Umbilical cord (tissue), 1 donor: ENCODE measurements at regions not wholly inside any gene's neighbourhood (a gene's known extent, or its start where the extent isn't known, plus 50 kb on each side); places are given as distances from the start of the nearest gene placed in this dataset.

Source experiments
- DNase-seq: peaks from one replicate; pipeline ENCODE4 v3.0.0-alpha.2; 2015; ENCODE audit warnings: low spot score

DNA sequence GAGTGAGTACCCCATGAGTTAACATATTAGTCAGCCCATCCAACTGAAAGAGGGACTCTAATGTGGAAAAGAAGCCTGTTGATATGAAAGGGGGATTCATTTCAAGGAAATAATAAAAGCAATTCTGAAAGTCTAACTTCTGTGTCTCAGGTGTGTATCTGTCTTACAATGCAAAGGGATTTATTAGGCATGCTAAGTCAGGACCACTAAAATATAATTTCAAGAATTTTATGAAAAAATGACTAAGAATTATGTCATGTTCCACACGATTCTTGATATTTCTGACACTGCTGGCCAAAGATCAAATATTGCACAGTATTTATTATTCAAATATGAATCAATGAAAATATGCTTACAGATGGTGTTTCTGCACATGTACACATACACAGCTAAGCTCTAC is 130.8 kb downstream of the KLF12 start:
- no peak for DNase-seq

DNA sequence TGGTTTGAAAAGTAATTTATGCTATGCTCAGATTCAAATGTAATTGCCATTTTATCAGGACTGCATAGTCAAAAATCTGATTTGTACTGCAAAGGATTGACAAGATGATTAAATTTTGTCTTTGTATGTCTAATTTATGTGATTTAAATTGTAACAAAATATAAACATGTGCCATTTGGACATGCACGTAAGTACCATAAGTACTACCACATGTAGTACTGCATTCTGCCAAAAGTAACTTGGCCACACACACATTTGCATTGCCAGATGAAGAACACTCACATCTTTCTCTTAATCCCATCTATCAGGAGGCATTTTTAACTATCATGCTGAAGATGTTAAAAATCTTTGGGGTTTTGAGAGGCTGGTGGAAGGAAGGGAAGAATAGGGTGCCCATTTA is 133.3 kb downstream of the KLF12 start:
- no peak for DNase-seq

DNA sequence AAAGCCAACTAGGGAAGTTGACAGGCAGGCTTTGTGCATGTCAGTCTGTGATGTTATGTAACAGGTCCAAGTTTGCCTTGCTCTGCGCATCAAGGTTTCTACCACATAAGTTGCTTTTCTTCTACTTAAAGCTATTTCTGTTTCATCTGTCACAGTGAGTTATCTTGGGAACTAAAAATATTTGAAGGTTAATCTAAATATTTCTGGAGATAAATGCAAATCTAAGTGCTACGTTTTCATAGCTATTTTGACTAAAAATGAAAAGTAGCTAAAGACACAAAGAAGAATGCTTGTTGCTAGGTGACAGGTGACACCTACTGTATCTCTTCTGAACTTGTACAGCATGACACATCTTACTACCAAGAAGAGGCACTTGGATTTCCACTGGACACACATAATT is 135.6 kb downstream of the KLF12 start:
- no peak for DNase-seq

DNA sequence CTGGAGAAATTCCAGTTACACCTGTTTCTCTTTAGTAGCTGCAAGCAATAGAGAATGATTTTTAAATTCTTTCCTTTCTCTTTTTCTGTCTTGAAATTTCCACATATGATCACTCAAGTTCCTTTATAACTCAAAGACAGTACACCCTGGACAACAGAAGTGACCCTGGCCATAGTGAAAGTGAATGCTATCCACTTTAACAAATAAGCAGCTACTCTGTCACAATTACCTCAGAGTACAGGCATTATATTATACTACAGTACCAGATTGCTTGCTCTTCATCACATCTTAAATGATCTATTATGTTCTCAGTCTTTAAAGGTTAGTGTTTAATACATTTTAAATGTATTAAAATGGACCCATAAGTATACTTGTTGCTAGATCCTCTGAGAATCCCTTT is 136.2 kb downstream of the KLF12 start:
- DNase-seq, result no peak

DNA sequence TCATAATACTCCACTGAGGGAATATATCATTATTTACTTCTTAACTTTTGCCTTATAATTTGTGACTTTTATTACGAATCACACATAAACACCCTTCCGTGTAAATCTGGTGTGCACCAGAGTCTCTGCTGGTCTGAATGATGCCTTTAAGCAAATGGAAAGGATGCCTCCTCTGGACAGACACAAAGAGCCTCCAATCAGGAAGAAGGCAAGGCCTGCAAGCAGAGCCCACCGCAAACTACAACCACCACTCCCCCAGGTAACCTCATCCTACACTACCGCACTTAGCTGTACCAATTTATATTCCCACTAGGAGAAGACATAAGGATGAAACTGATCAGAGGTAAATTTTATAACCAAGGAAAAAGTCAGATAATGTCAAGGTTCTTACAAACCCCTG is 137.6 kb downstream of the KLF12 start:
- no peak for DNase-seq

DNA sequence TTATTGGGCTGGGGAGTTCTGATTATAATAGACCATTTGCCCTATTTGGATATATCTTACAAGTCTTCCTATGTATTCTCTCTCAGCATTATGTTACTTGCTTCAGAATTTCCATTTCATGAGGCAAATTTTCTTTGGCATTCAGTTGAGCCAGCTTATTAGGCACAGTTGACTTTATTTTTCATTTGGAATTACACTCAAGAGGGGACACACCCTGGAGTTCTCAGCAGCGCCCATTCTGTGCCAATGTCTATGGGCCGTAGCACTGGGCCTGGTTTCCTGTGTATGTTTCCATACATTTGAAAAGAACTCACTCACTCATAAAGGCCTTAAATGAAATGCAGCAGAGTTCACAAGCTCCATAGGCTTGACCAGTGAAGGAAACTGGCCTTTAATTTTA is 138.5 kb downstream of the KLF12 start:
- peak; percentile 31 for DNase-seq

DNA sequence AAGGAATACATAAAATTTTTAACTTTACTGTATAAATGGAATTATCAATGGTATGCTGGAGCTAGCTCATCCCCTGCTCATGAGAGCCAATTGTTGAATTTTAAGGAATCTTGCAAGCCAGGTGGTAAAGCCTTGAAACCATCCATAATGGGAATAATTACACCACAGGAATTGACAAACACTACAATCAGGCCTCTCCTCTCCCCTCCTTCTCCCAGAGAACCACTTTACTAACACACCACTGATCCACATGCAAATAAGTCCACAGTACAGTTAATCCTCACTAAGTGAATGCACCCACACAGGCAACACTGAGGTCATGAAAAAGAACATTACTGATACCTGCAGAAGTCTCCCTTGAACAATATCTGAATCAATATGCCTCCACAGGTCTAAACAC is 140.5 kb downstream of the KLF12 start:
- no peak for DNase-seq

DNA sequence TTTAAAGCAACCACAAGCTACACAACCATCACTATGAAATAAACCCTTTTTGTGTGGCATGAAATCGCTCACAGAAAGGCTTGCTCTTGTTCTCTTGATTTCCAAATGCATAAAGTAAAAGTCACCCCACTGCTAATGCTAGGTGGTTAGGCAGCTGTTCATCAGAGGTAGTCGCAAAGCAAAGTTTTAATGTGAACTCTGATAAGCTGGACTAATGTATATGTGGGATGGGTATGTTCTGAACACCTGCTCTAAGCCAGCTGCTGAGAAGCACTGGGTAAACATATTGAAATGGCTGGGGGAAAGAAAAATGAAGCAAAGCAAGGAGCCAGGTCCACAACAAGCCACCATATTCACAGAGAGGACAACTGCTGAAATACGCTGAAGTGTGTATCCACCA is 142.3 kb downstream of the KLF12 start:
- no peak for DNase-seq

DNA sequence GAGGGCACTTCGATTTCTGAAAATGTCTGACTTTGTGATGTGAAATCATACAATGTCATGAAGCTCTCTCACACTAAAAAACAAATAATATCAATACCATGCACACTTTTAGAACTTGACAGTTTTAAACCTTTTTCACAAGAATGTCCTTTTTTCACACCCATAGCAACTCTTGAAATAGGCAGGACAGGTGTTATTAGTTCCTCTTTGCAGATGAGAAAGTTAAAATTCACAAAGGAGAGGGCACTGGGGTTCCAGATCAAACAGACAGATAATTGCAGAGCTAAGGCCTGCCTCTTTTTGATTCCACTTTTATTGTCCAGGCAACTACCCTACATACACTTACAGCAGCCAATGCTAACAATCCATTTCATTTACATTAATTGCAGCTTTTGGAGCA is 142.8 kb downstream of the KLF12 start:
- DNase-seq, result no peak

DNA sequence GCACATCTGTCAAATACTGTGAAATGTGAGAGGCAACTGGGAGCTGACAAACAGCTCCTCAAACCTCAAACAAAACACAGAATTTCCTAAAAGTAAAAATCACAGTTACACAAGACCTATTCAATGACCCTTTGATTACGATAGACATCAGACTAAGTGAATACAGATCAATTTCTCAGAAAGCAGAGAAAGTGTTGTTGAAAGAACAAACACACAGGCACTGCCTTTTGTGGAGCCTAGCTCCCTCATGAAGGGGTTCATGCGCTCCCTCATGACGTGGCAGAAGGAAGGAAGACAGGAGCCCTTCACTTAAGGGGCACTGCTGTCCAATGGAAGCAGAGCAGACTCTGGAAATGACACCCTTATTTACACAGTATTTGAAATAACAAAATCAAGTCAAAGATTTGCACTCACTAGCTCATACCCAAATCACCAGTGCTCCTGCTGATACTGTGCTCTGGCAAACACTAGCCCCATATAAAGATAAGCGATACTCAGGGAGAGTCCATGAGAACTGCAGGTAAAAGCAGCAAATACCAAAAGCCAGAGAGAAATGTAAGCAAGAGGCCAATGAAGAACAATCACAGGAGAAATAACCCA is 144.9 kb downstream of the KLF12 start:
- no peak for DNase-seq

DNA sequence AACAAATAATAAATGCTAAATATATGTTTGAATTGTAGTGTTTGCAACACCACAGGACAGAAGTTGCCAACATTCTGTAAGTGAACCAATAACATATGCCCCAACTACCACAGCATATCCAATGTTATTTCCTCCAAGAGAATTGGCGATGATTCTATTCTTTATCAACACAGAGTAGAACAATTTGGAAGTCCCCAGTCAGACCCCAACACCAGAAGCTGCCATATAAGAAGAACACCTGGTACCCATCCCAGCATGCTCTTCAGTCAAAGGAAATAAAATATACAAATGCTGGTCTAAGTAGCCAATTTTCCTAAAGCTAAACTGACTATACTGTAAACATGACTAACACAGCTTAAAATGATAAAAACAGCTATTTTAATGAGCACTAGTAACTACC is 145.7 kb downstream of the KLF12 start:
- no peak for DNase-seq

DNA sequence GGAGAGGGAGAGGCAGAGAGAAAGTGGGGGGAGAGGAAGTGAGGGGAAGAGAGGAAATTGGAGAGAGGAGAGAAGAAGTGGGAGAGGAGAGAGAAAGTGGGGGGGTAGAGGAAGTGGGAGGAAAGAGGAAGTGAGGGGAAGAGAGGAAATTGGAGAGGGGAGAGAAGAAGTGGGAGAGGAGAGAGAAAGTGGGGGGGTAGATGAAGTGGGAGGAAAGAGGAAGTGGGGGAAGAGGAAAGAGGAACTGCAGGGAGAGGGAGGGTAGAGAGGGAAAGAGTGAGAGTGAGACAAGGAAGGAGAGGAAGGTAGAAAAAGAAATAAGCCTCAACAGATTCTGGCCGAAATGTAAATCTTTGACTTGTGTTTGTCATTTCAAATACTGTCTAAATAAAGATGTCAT is 146.6 kb downstream of the KLF12 start:
- DNase-seq, result no peak

DNA sequence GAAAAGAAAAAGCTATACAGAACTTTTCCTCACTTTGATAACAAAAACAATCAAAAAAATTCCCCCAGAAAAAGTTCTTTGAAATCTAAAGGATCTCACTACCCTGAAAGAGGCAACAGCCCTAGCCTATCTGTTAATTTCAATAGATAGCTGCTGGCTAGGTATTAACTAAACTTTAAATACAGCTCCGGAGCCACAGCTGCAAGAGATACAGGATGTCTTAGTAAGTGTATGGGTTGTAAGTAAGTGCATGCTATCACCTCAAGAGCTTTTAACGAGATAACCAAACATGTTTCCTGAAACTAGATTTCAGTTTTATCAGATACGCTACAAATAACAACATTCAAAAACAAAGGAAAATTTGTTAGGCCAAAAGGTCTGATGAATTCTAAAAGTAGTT is 148.4 kb downstream of the KLF12 start:
- no peak for DNase-seq

DNA sequence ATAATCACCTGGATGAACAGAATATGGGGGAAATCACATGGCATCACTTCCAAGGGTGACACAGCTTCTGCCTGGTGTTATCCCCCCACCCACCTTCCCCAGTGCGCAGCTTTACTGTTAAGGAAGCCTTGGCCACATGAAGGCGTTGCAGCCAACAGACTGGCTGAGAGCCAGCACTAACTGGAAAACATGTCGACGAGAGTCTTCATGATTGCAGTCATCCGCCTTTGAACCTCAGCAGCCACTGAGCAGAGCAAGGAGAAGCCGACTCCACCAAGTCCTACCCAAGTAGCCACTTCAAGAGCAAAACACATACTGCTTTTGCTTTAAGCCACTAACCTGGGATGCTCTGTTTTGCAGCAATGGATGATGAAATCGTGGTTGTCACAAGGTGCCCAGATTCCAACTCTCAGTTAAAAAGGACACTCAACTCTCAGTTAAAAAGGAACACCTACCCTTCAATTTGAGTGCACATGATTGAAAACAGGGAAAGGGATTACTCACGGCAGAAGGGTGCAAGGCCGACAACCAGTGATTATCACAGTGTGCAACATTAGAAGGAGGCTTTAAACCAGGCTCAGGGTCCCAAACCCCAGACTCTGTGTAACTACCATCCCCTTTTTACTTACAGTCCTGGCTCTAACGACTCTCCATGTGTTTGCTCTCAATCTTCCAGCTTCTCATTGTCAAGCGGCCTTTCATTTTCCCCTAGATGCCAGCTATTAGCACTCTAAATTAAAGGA is 149.1 kb downstream of the KLF12 start:
- no peak for DNase-seq

DNA sequence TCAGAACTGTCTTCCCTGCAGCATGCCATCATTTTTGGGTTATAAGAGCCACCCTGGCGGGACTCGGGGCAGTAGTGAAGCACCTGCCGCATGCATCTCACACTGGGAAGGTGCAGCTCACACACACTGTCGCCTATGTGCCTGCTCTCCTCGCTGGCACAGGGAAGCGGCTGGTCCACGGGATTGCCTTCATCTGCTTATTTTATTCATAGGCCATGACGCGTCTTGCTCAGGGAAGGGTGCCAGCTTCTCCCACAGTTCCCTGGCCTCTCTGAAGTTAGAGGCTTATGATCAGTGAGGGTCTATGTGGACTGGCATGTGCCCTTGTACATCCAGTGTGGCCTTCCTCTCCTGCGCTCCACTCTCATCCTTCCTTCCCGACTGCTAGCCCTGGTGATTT is 150.0 kb downstream of the KLF12 start:
- DNase-seq, result no peak

DNA sequence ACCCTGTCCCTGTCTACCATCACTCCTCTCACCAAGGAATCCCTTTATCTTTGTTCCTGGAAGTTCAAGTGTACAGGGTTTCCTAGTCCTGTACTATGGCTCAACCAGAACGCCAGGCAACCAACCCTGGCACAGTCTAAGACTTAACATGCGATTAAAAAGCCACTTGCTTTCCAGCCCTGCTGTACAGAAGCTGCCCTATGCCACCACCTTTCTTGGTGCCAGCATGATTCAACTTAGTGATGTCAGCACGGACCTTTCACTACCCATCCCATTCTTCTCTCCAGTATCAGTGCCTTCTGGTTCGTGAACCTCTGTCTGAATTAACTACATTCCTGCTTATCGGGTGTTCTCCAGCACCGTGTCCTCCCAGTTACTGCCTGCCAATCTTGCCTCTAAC is 151.1 kb downstream of the KLF12 start:
- DNase-seq, result no peak

DNA sequence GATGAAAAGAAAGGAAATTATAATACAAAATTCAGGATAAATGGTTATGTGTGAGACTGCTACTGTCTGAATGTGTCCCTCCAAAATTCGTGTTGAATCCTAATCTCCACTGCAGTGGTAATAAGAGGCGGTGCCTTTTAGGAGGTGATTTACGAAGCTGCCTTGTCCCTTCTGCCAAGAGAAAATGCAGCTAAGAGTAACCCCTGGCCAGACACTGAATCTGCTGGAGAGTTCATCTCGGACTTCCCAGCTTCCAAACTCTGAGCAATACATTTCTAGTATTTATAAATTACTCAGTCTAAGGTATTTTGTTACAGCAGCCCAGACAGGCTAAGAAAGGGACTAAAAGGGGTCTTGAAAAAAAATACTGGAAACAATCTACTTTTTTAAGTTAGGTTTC is 152.6 kb downstream of the KLF12 start:
- DNase-seq, result peak; percentile 51

DNA sequence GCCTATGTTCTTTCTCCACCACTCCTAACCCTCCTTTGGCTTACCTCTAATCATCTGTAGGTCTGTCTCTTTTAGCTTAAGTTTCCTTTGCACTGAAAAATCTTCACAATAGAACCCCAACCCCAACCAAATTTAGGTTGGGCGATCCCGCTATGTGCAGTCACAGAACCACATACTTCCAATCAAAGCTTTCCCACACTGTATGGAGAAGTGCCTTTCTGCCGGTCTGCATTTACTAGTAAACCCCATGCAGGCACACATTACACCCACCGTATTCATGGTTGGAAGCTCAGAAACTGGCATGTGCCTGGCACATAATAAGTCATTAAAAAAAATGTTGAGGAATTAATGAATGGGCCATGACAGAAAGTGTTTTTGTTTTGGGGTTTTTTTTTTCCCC is 158.4 kb downstream of the KLF12 start:
- DNase-seq, result no peak

DNA sequence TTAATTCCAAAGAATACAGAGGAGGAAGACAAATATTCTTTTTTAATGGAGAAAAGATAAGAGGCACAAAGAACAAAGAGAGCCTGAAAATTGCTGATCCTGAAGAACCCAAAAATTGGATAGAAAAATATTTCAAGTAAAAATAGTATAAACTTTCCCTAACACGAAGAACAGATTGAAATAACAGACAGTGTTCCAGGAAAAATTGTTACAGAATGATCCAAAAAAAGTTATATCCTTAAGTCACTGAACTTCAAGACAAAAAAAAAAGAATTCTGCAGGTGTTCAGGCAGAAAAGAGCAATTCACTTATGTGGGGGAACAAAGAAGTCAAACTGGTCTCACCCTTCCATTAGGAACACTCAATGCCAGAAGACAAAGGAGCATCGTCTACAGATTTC is 160.2 kb downstream of the KLF12 start:
- DNase-seq, result no peak

DNA sequence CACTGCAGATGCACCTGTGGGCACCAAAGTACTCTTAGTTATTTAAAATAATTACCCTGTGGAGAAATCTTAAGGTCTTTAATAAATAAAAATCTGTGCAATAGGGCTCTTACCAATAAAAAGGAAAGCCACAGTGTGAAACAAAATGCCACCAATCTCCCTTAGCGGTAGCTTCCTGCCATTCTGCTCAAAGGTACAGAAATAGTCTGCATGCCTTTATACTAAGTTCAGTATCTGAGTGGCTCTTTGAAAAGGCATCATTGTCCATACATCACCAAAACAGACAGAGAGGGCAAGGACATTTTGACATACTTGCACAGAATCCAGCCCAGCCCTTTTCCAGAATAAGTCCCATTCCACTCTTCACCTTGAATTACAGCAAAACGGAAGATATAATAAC is 161.0 kb downstream of the KLF12 start:
- no peak for DNase-seq

DNA sequence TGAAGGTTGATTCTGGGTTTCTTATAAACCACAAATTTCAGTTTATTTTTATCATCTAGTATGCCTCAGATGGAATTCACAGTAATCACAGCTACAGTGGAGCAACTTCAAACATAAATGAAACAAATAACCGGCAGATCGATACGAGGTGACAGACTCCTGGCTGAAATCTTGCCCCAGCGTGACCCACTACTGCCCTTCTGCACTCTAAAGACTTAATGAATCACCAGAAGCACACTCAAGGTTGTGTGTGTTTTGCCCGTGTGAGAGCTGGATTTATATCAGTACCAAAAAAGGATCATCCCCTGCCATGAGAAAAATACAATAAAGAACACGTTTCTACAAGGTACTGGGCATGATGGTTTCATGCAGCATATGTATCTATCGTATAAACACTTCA is 161.7 kb downstream of the KLF12 start:
- DNase-seq, result no peak

DNA sequence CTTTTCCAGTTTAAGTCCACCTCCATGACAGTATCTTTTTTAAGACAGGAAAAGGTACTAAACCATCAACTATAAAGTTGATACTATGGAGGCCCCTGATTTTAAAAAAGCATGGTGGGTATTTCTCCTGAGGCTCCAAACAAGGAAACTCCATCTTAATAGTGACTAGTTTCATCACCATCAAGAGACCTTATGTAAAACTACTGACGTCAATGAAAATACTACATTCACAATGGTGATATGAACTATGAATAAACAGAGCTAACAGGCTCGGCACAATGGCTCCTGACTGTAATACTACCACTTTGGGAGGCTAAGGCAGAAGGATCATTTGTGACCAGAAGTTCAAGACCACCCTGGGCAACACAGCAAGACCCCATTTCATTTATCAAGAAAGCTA is 162.7 kb downstream of the KLF12 start:
- no peak for DNase-seq

DNA sequence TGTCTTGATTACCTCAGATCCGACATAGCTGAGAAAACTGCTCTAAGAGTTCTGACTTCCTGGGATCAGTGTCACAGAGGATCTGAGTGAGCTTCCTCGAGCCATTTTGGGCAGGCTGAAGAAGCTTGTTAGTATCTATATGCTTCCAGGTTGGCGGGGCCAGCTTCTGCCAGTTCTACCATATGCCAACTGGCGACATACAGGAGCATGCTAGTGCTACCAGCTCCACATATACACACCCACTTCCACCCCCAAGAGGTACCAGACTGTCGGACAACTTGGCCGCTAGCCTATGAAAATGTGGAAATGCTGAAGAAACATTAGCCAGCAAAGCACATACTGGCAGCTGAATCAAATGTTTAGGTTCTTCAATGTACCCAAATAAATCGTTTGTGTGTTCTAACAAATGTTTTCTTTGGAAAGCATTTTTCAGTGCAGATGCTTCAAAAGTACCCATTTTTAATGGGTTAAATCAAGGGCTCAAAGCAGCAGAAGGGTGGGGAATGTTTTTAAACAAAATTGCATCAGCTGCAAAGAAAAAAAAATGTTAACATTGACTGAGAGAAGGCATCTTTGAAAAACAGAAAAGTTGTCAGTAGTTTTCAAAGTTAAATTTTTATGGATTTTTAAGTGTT is 163.7 kb downstream of the KLF12 start:
- DNase-seq, result no peak
